Loucy (cell line): ENCODE measurements at regions not wholly inside any gene's neighbourhood (a gene's known extent, or its start where the extent isn't known, plus 50 kb on each side); places are given as distances from the start of the nearest gene placed in this dataset.

Experiments
- H2AFZ ChIP-seq: fragments of 200-600 bp; sonication (generic); 2 replicates; pipeline ENCODE4 v1.6.0; 2016; ENCODE audit warnings: antibody characterized with exemption, mild to moderate bottlenecking, low read length, moderate library complexity
- H3F3A ChIP-seq: fragments of 200-600 bp; 2 replicates; pipeline ENCODE4 v1.6.0; 2016; ENCODE audit warnings: antibody characterized with exemption, low read depth, mild to moderate bottlenecking
- H3K27me3 ChIP-seq: fragments of 200-600 bp; sonication (generic); 2 replicates; pipeline ENCODE4 v1.6.1; 2014; ENCODE audit warnings: low read length, mild to moderate bottlenecking; ENCODE audit not compliant: insufficient read depth, poor library complexity, severe bottlenecking
- H3K36me3 ChIP-seq: fragments of 200-600 bp; sonication (generic); 2 replicates; pipeline ENCODE4 v1.6.1; 2016; ENCODE audit warnings: low read length; ENCODE audit not compliant: insufficient read depth
- H3K4me1 ChIP-seq: fragments of 200-600 bp; sonication (generic); 2 replicates; pipeline ENCODE4 v1.5.1; 2014; ENCODE audit warnings: low read length, mild to moderate bottlenecking; ENCODE audit not compliant: insufficient read depth, poor library complexity, severe bottlenecking
- H3K4me2 ChIP-seq: fragments of 200-600 bp; sonication (generic); 2 replicates; pipeline ENCODE4 v1.6.0; 2014; ENCODE audit warnings: antibody characterized with exemption, low read length, low read depth, mild to moderate bottlenecking; ENCODE audit not compliant: poor library complexity, severe bottlenecking
- H3K4me3 ChIP-seq: fragments of 200-600 bp; sonication (generic); 2 replicates; pipeline ENCODE4 v1.5.1; 2014; ENCODE audit warnings: low read length, mild to moderate bottlenecking, mixed read lengths; ENCODE audit not compliant: poor library complexity, severe bottlenecking
- H3K79me2 ChIP-seq: fragments of 200-600 bp; sonication (generic); 2 replicates; pipeline ENCODE4 v1.6.1; 2014; ENCODE audit warnings: low read length; ENCODE audit not compliant: insufficient read depth
- H3K9ac ChIP-seq: fragments of 200-600 bp; sonication (generic); 2 replicates; pipeline ENCODE4 v1.6.0; 2014; ENCODE audit warnings: mild to moderate bottlenecking, low read depth, low read length, moderate library complexity; ENCODE audit not compliant: poor library complexity, severe bottlenecking
- H3K9me2 ChIP-seq: fragments of 200-600 bp; sonication (generic); replicated peaks from 2 replicates; pipeline ENCODE4 v1.6.1; 2016; ENCODE audit warnings: low read depth, low read length, mixed read lengths
- H3K9me3 ChIP-seq: fragments of 200-600 bp; sonication (generic); 2 replicates; pipeline ENCODE4 v1.6.1; 2014; ENCODE audit warnings: mild to moderate bottlenecking, antibody characterized with exemption, low read length, low read depth; ENCODE audit not compliant: insufficient read depth
- H4K20me1 ChIP-seq: fragments of 200-600 bp; sonication (generic); 2 replicates; pipeline ENCODE4 v1.6.0; 2014; ENCODE audit warnings: antibody characterized with exemption, low read length, mild to moderate bottlenecking; ENCODE audit not compliant: insufficient read depth, poor library complexity, severe bottlenecking
- CTCF ChIP-seq: fragments of 200-600 bp; sonication (generic); conservative IDR thresholded peaks from 2 replicates; pipeline ENCODE4 v1.5.1; 2014; ENCODE audit warnings: mild to moderate bottlenecking, antibody characterized with exemption, low read length
- EZH2phosphoT487 ChIP-seq: fragments of 200-600 bp; IDR thresholded peaks from 2 replicates; pipeline ENCODE4 v1.6.1; 2018; ENCODE audit warnings: antibody characterized with exemption, mild to moderate bottlenecking, moderate library complexity, borderline replicate concordance

- H2AFZ ChIP-seq = no peak overlapping the region
- H3K9me2 ChIP-seq = no peaks in the 10 kb centered on the region
- no peak overlapping the region for H3K4me3 ChIP-seq
- no peaks in the 10 kb centered on the region for H3K36me3 ChIP-seq
- no peaks in the 10 kb centered on the region for H3F3A ChIP-seq
- H3K4me1 ChIP-seq = peaks cover 5% of the 10 kb centered on the region
- H3K79me2 ChIP-seq = no peaks in the 10 kb centered on the region
- no peak overlapping the region for H3K9ac ChIP-seq
- no peaks in the 10 kb centered on the region for H4K20me1 ChIP-seq
- H3K9me3 ChIP-seq = no peaks in the 10 kb centered on the region
- TF ChIP-seq CTCF (no peak), EZH2phosphoT487 (no peak)
- H3K4me2 ChIP-seq = no peak overlapping the region
- no peaks in the 10 kb centered on the region for H3K27me3 ChIP-seq
These were observed 307.8 kb upstream of the AGTR1 start for GRCh38 chr3:148389916-148390315.

- no peak overlapping the region for H2AFZ ChIP-seq
- no peaks in the 10 kb centered on the region for H3K9me2 ChIP-seq
- H3K27me3 ChIP-seq = no peaks in the 10 kb centered on the region
- H4K20me1 ChIP-seq = no peaks in the 10 kb centered on the region
- H3K9me3 ChIP-seq = no peaks in the 10 kb centered on the region
- H3K4me3 ChIP-seq = no peak overlapping the region
- H3K4me2 ChIP-seq = no peak overlapping the region
- H3K9ac ChIP-seq = no peak overlapping the region
- H3K36me3 ChIP-seq = no peaks in the 10 kb centered on the region
- no peaks in the 10 kb centered on the region for H3F3A ChIP-seq
- TF ChIP-seq EZH2phosphoT487 = no peak
- no peak for TF ChIP-seq CTCF
- H3K4me1 ChIP-seq = no peaks in the 10 kb centered on the region
- no peaks in the 10 kb centered on the region for H3K79me2 ChIP-seq
These were observed 301.9 kb upstream of the AGTR1 start for GRCh38 chr3:148395821-148396220.

GRCh38 chr3:148400754-148401153, 296.9 kb upstream of the AGTR1 start:
- H3K9ac ChIP-seq = no peak overlapping the region
- H3K4me1 ChIP-seq = no peaks in the 10 kb centered on the region
- no peaks in the 10 kb centered on the region for H3K36me3 ChIP-seq
- no peak for TF ChIP-seq CTCF
- no peak for TF ChIP-seq EZH2phosphoT487
- H3K79me2 ChIP-seq = no peaks in the 10 kb centered on the region
- no peaks in the 10 kb centered on the region for H3K27me3 ChIP-seq
- no peaks in the 10 kb centered on the region for H3K9me2 ChIP-seq
- H3K4me3 ChIP-seq = no peak overlapping the region
- no peaks in the 10 kb centered on the region for H4K20me1 ChIP-seq
- H2AFZ ChIP-seq = no peak overlapping the region
- no peaks in the 10 kb centered on the region for H3K9me3 ChIP-seq
- H3K4me2 ChIP-seq = no peak overlapping the region
- no peaks in the 10 kb centered on the region for H3F3A ChIP-seq
